ENCODE measurements at regions not wholly inside any gene's neighbourhood (a gene's known extent, or its start where the extent isn't known, plus 50 kb on each side); places are given as distances from the start of the nearest gene placed in this dataset.

- TF ChIP-seq, protein P1, sequence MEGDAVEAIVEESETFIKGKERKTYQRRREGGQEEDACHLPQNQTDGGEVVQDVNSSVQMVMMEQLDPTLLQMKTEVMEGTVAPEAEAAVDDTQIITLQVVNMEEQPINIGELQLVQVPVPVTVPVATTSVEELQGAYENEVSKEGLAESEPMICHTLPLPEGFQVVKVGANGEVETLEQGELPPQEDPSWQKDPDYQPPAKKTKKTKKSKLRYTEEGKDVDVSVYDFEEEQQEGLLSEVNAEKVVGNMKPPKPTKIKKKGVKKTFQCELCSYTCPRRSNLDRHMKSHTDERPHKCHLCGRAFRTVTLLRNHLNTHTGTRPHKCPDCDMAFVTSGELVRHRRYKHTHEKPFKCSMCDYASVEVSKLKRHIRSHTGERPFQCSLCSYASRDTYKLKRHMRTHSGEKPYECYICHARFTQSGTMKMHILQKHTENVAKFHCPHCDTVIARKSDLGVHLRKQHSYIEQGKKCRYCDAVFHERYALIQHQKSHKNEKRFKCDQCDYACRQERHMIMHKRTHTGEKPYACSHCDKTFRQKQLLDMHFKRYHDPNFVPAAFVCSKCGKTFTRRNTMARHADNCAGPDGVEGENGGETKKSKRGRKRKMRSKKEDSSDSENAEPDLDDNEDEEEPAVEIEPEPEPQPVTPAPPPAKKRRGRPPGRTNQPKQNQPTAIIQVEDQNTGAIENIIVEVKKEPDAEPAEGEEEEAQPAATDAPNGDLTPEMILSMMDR (IDR thresholded peaks at IDR 0.05): no peak
- TF ChIP-seq POLR2AphosphoS5 (IDR thresholded peaks at IDR 0.05): no peak
Observed at GRCh38 chrX:25287521-25287920, 271.8 kb upstream of the ARX start.

All from esophagus muscularis mucosa (tissue), 3 donors.